Panc1 (cell line): ENCODE measurements at regions not wholly inside any gene's neighbourhood (a gene's known extent, or its start where the extent isn't known, plus 50 kb on each side); places are given as distances from the start of the nearest gene placed in this dataset.

Source experiments
- ATAC-seq: fragments of 200-7000 bp; cut with Tn5 transposase; 2 replicates; pipeline ENCODE4 v1.9.1; 2020; ENCODE audit warnings: mild to moderate bottlenecking, moderate library complexity
- BruUV-seq: library from RNA; stranded (reverse); fragments of 400-500 nt; replicated peaks from 2 replicates; lab custom pipeline; 2021; lab: Mats Ljungman, UMichigan
- CTCF ChIA-PET: fragments of 300-600 bp; sonication (Branson Sonifier 250); formaldehyde crosslinking; loops from one replicate; lab custom pipeline; 2022; ENCODE audit warnings: antibody characterized with exemption; lab: Charles Lee
- POLR2A ChIA-PET: fragments of 300-600 bp; sonication (Branson Sonifier 250); formaldehyde crosslinking; loops from one replicate; lab custom pipeline; 2022; ENCODE audit warnings: antibody characterized with exemption; lab: Charles Lee
- DNase-seq: peaks from one replicate; pipeline ENCODE4 v3.0.0-alpha.2; 2010; ENCODE audit warnings: low read depth, low spot score
- H3K27ac ChIP-seq: 2 replicates; pipeline ENCODE4 v1.5.1; 2011; ENCODE audit warnings: mild to moderate bottlenecking, low read length, inconsistent platforms
- H3K27me3 ChIP-seq: fragments of 200-500 bp; sonication (Bioruptor generic); 2 replicates; pipeline ENCODE4 v1.6.0; 2014; ENCODE audit warnings: low read length, inconsistent platforms; ENCODE audit not compliant: control insufficient read depth, insufficient read depth
- H3K36me3 ChIP-seq: fragments of 200-500 bp; sonication (Bioruptor generic); 2 replicates; pipeline ENCODE4 v1.5.1; 2014; ENCODE audit warnings: inconsistent platforms, mild to moderate bottlenecking, low read length, moderate library complexity; ENCODE audit not compliant: control insufficient read depth, insufficient read depth
- H3K4me1 ChIP-seq: 2 replicates; pipeline ENCODE4 v1.5.1; 2011; ENCODE audit warnings: inconsistent platforms, mild to moderate bottlenecking, low read length, moderate library complexity; ENCODE audit not compliant: control insufficient read depth, insufficient read depth
- H3K4me3 ChIP-seq, 2 experiments: 2 replicates each; pipeline ENCODE4 v1.5.1; 2011 to 2012; ENCODE audit warnings: low read depth in 2 of 2, low read length in 2 of 2, mild to moderate bottlenecking in 2 of 2, inconsistent platforms in 1 of 2, moderate library complexity in 1 of 2
- H3K9me3 ChIP-seq: fragments of 200-500 bp; sonication (Bioruptor generic); 2 replicates; pipeline ENCODE4 v1.5.1; 2014; ENCODE audit warnings: low read depth, mild to moderate bottlenecking, inconsistent platforms, low read length, moderate library complexity; ENCODE audit not compliant: control insufficient read depth, insufficient read depth
- CTCF ChIP-seq: fragments of 450-650 bp; IDR thresholded peaks from 2 replicates; pipeline ENCODE4 v1.5.1; 2017; ENCODE audit warnings: mild to moderate bottlenecking
- POLR2AphosphoS5 ChIP-seq: IDR thresholded peaks from 2 replicates; pipeline ENCODE4 v1.6.1; 2012; ENCODE audit warnings: mild to moderate bottlenecking, low read depth, low read length, moderate library complexity
- REST ChIP-seq, 2 experiments: IDR thresholded peaks; 2 replicates each; pipeline ENCODE4 v1.6.1; 2011 to 2012; ENCODE audit warnings: low read depth in 2 of 2, control low read depth in 1 of 2, low read length in 1 of 2, mild to moderate bottlenecking in 1 of 2, moderate library complexity in 1 of 2; ENCODE audit not compliant: insufficient read depth in 1 of 2
- SIN3A ChIP-seq: IDR thresholded peaks from 2 replicates; pipeline ENCODE4 v1.6.1; 2012; ENCODE audit warnings: low read depth, mild to moderate bottlenecking, low read length, moderate library complexity, borderline replicate concordance; ENCODE audit not compliant: insufficient read depth
- TCF7L2 ChIP-seq: IDR thresholded peaks from 2 replicates; pipeline ENCODE4 v1.6.1; 2011; ENCODE audit warnings: mild to moderate bottlenecking, low read depth, low read length, inconsistent platforms
- in situ Hi-C: cut with HindIII; loops from 2 replicates; pipeline ENCODE4 v1.10.0; 2016; ENCODE audit warnings: low sequenced_read_pairs, low pct_unique_long_range_greater_than_20kb
- intact Hi-C: fragments of 100-400 bp; cut with micrococcal nuclease; formaldehyde crosslinking; loops from one replicate; pipeline ENCODE4 v1.10.0; 2022; ENCODE audit not compliant: unreplicated experiment

GRCh38 chr17:33932996-33933395 is 322.1 kb upstream of the CCL2 start:
- Histone ChIP-seq H3K4me3 (no peak overlapping the region), H3K27ac (no peak overlapping the region), H3K36me3 (no peaks in the 10 kb centered on the region), H3K9me3 (no peaks in the 10 kb centered on the region), H3K27me3 (0 out of 2 replicates have a peak, but pooled peaks cover 2% of the 10 kb centered on the region), H3K4me1 (no peaks in the 10 kb centered on the region)
- ChIA-PET CTCF (no interaction called here), POLR2A (no interaction called here)
- no TSS peak for BruUV-seq
- in situ Hi-C loops: no loop called here
- ATAC-seq (no peak), DNase-seq (no peak)
- intact Hi-C loops: loop anchor here (10.0 kb wide), 1 partner anchor 148 kb away; no protein-coding TSS in a partner anchor
- TF ChIP-seq CTCF: no peak
- TF ChIP-seq POLR2AphosphoS5: no peak
- TF ChIP-seq REST (IDR thresholded peaks at IDR 0.05; ENCODE audit: insufficient read depth in 1 of 2, low read depth in 2 of 2, low read length in 1 of 2): no peak
- no peak for TF ChIP-seq SIN3A
- TF ChIP-seq TCF7L2: no peak

- Histone ChIP-seq H3K36me3 (no peaks in the 10 kb centered on the region), H3K9me3 (no peaks in the 10 kb centered on the region), H3K27me3 (0 out of 2 replicates have a peak, but pooled peaks cover 2% of the 10 kb centered on the region), H3K4me3 (no peak overlapping the region), H3K27ac (no peak overlapping the region), H3K4me1 (no peaks in the 10 kb centered on the region)
- in situ Hi-C loops (no loop called here), intact Hi-C loops (loop anchor here (10.0 kb wide), 1 partner anchor 149 kb away; no protein-coding TSS in a partner anchor)
- TF ChIP-seq TCF7L2 (no peak), SIN3A (no peak), POLR2AphosphoS5 (no peak), CTCF (no peak), REST (IDR thresholded peaks at IDR 0.05; ENCODE audit: insufficient read depth in 1 of 2, low read depth in 2 of 2, low read length in 1 of 2) (no peak)
- ATAC-seq (no peak), DNase-seq (no peak)
- ChIA-PET POLR2A (no interaction called here), CTCF (no interaction called here)
- no TSS peak for BruUV-seq
These were observed 321.5 kb upstream of the CCL2 start for GRCh38 chr17:33933576-33933975.
